Sciatic nerve (tissue), 2 donors: ENCODE measurements at regions not wholly inside any gene's neighbourhood (a gene's known extent, or its start where the extent isn't known, plus 50 kb on each side); places are given as distances from the start of the nearest gene placed in this dataset.

Source experiments
- ATAC-seq: fragments of 200-7000 bp; cut with Tn5 transposase; one replicate; pipeline ENCODE4 v1.9.1; 2020; ENCODE audit warnings: mild to moderate bottlenecking, moderate library complexity
- DNase-seq: peaks from one replicate; pipeline ENCODE4 v3.0.0-alpha.2; 2020; ENCODE audit warnings: low spot score
- intact Hi-C: fragments of 100-400 bp; cut with DNase I; formaldehyde crosslinking; loops from one replicate; pipeline ENCODE4 v1.14.2; 2022
- donor health status: DM: no; HTN: no; CAD: no.
- donor health status: DM: no; HTN: no; CAD: no.

DNA sequence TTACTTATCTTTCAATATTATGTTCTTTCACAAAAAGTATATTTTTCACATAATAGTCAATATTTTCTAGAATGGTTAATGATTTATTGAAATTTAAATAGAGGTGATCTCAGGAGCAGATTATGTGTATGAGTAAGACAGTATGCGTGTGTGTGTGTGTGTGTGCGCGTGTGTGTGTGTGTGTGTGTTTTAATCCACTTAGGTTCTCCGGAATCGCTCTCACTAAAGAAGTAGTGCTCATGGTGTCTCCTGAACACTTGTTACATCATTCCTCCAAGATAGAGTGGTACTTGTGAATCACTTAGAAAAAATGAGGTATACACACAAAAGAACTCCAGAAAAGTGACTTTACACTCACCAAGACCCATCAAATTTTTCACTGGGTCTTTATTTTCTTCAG, 91.0 kb upstream of the KCNH7 start:
- ATAC-seq (no peak), DNase-seq (no peak)
- intact Hi-C loops = no loop called here

DNA sequence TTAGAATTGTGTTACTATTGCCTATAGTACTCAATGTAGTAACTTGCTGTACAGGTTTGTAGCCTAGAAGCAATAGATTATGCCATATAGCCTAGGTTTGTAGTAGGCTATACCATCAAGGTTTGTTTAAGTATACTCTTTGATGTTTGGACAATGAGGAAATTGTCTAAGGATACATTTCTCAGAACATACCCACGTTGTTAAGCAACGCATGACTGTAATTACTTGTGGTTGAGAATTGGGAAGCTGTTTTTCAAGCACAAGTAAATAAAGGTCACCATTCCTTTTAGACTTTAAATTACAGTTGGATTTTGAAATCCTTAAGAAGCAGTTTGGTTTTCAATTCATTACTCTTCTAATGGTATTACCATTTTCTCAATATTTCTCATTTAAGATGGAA, 89.8 kb upstream of the KCNH7 start:
- no peak for ATAC-seq
- intact Hi-C loops = no loop called here

DNA sequence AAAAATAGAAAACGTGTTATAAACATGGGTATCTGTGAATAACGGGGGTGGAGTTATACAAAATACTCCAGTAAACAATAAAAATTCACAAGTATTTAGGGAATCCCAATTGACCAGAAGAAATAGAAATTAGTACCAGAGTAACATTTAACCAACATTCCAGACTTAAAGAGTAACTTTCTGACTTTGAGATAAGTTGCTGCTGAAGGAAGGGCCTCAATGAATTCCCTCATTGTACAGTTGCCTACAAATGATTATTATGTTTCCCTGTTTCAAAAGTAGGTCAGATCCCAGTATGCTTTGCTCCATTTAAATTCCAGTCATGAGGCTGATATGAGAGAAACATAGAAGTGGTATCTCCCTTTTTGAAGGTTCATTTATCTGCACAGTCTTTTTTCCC, 88.3 kb upstream of the KCNH7 start:
- intact Hi-C loops = no loop called here
- DNase-seq (no peak), ATAC-seq (no peak)

More for the DNA sequence above, 89.8 kb upstream of the KCNH7 start:
- DNase-seq = no peak

DNA sequence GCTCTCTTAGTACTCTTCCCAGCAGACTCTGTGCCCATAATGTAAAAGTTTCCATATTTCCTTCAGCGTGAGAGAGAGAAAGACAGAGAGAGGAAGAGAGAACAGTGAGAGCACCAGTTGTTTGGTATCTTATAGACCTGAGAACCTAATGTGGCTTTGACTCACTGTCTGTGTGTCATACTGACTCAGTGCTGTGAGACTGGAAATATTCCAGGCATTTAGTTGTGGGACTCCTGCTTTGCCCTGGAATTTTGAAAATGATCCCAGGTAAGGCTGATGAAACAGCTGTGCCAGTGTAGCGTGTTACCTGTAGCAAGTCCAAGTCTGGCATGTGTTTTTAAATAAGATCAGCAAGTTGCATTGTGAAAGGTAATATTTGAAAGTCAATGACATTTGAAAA, 87.9 kb upstream of the KCNH7 start:
- no peak for DNase-seq
- ATAC-seq = no peak
- intact Hi-C loops = no loop called here

DNA sequence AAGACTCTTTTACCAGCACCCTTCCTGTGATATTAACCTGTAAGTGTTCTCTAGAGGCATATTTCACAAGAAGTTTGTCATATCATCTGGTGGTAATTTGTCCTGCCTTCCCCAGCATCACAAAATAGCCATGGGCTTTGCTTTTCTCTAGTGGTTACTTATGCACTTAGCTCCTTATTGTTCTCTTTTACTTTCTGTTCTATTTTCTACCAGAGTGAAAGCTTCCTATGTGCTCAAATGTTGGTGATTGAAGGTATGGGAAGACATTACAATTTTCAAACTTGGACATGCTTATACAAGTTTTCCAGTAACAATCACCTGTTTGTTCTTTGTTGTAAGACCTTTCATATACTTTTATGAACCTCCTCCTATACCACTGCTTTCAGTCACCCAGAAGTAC, 87.0 kb upstream of the KCNH7 start:
- no peak for ATAC-seq
- no peak for DNase-seq
- intact Hi-C loops = no loop called here

DNA sequence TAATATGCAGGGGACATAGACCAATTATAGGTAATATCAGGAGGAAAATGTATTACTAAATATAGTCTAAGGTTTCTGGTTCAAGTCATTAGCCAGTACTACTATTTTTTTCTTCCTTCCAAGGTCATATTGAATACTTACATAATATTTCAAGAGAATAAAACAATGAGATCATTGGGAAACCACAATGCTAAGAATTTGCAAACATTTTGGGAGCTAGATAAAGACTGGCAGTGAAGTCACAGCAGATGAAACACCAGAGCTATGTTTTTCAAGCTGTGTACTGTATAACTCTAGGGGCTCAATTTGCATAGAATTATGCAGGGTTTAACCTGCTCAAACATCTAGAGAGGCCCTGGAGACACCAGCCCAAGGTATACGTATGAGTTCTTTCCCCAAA, 80.5 kb upstream of the KCNH7 start:
- ATAC-seq (no peak), DNase-seq (no peak)
- intact Hi-C loops = no loop called here

DNA sequence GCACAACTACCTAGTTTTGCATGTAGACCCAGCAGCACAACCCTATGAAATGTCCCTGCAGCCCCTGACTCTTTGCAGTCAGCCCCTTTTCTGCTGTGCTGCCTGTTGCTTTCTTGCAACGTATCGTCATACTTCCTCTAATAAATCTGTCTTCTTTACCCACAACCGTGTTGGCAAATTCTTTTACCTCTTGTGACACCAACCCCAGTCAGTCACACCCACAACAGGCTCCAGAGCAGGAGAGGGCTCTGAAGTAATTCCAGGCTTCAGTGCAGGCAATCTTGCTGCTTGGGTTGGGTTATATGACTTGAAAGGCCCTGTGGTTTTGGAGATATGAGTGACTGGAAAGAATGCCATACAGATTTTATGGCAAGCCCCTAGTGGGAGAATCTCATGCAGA, 79.1 kb upstream of the KCNH7 start:
- DNase-seq (no peak), ATAC-seq (no peak)
- intact Hi-C loops = no loop called here

DNA sequence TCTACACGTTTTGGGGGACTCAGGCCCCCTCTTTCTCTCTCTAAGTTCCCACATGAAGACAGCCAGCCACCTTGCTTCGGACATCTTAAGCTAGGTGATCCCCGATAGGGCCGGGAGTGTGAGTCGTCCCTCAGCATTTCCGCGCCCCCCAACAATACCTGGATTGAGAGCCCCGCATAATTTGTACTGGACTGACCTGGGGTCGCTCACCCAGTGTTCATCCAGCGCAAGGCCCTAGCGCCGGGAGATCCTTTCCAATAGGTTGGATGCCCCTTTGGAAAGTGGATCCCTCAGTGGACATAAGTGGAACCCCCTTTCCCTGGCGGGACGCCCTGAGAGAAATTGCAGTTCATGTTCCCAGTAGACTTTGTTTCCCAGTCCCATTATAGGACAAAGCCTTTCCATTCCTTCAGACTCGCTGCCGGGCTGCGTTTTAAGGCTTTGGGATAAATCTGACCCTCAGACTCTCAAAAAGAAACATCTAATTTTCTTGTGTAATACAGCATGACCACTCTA, 77.8 kb upstream of the KCNH7 start:
- DNase-seq (no peak), ATAC-seq (no peak)
- intact Hi-C loops = no loop called here

DNA sequence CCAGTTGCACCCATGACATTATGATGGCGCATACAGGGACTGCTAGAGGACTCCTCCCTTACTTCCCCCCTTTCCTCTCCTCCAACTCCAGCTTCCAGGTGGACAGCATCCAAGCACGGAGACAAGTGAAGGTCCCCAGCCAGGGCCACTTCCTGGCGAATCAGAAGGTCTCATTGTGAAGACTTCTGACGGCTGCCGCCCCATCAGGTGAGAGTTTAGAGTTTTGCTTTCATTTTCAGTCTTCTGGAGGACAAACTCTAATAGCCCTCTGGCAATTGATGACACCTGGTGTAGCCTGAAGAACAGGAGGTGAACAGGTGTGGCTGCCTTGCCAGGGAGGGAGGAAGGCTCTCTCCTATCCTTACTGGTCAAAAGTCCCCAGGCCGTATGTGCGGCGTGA, 77.3 kb upstream of the KCNH7 start:
- no peak for ATAC-seq
- DNase-seq = no peak
- intact Hi-C loops = no loop called here

DNA sequence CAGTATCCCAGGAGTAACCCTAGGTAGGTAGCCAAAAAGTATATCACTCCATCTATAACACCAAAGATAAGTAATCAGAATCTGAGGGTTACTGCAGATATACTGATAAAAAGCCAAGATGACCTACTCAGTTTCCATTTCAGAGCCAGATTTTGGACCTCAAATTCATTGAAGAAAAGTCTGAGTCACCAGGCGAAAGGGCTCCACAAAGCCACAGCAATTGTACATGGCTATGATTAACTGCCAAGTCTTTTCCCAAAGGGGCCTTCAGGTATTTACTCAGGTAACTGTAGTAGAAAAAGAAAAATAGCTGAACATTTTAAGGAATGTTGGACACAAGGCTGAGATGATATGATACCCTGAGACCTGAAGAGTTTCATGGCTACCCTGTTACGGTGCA, 75.6 kb upstream of the KCNH7 start:
- ATAC-seq = no peak
- intact Hi-C loops = no loop called here
- DNase-seq = no peak

DNA sequence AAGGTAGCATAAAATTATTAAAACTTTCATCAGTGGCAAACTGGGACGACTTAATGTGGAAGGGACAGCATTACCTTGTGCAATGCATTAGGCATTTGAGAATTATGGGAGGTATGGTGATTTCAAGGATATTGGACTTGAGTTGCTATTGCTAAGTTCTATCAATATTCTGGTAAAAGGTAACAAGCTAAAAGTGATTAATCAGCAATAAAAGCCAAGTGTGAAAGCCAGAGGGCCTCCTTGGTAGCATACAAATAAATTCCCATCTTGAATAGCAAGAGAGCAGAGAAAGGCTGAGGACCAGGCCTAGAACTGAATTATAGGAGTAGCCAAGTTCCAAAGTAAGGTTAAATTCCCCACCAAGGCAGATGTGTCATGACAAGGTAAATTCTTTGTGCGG, 74.2 kb upstream of the KCNH7 start:
- intact Hi-C loops = no loop called here
- ATAC-seq = no peak
- no peak for DNase-seq

DNA sequence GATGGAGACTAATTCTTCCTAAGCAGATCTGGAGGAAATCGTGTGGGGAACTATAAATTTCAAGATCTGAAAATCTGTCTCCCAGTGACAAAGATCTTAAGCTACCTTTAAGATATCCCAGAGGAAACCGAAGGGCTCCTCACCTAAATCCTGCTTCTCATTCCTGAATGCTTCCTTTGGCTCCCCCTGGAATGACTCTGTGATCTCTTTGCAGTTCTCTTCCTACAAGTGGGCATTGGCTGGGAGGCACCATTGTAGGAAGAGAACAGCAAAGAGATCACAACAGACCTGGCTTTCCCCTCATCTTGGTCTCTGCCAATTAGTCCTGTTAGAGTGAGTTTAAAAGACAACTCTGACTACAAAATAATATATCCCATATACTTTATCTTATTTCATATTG, 70.0 kb upstream of the KCNH7 start:
- ATAC-seq (no peak), DNase-seq (no peak)
- intact Hi-C loops = no loop called here

DNA sequence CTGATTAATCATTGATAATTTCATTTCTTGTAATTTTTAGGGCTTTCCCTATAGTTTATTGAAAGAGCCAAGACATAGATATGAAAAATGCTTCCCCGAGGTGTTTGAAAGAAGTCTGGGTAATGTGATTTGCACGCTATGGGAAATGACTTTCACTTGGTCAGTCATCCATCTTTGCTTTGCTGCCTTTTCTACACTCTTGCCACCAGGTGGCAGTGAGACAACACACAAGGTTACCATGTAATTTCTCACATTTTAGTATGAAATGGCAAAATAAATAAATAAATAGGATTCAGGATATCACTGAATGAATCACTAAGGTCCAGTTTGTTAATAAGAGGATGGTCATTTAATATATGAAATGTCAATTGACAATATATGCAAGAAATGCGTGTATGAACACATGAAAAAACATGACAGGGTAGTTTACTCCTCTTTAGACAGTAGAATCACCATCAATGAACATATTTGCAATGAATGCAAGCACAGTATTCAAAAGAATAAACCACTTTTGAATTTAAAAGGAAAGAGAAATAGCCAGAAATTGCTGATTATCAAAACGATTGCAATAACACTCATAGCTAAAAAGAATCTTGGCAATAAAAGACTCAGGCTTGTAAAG, 52.2 kb upstream of the KCNH7 start:
- no peak for ATAC-seq
- intact Hi-C loops = no loop called here

DNA sequence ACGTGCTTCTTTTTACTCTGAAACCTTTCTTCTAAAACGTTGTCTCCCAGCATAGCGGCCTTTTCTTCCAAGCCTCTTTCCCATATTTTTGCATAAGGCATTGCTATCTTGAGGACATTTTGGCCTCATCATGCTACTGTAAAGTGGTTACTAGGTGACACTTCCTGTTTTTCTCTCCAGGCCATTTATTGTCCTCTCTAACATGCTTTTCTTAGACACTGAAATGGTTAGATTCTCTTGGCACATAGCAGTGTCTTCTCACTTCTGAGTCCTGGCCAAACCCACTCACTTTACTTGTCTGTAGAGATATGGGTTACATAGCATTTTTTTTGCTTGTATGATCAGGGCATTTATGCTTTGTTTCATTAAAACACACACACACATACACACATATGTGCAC, 50.1 kb upstream of the KCNH7 start:
- intact Hi-C loops = no loop called here
- ATAC-seq = no peak
- DNase-seq = no peak

More for the DNA sequence above, 52.2 kb upstream of the KCNH7 start:
- DNase-seq = no peak
